HAP-1 (cell line): ENCODE measurements at regions not wholly inside any gene's neighbourhood (a gene's known extent, or its start where the extent isn't known, plus 50 kb on each side); places are given as distances from the start of the nearest gene placed in this dataset.

Source experiments
- DNase-seq, 2 experiments: peaks; one replicate each; pipeline ENCODE4 v3.0.0-alpha.2; 2016 to 2020; ENCODE audit warnings: low spot score in 2 of 2
- H3K27me3 ChIP-seq: fragments of 250-450 bp; sonication (Bioruptor Pico); 2 replicates; pipeline ENCODE4 v1.5.1; 2020; ENCODE audit warnings: low read depth, mild to moderate bottlenecking, moderate library complexity
- H3K36me3 ChIP-seq: fragments of 250-450 bp; sonication (Bioruptor Pico); replicated peaks from 2 replicates; pipeline ENCODE4 v1.5.1; 2020; ENCODE audit warnings: mild to moderate bottlenecking
- H3K4me1 ChIP-seq: fragments of 250-450 bp; sonication (Bioruptor Pico); 2 replicates; pipeline ENCODE4 v1.5.1; 2020; ENCODE audit warnings: mild to moderate bottlenecking
- H3K4me3 ChIP-seq: fragments of 250-450 bp; sonication (Bioruptor Pico); 2 replicates; pipeline ENCODE4 v1.5.1; 2020; ENCODE audit warnings: mild to moderate bottlenecking, moderate library complexity
- H3K9me3 ChIP-seq: fragments of 250-450 bp; sonication (Bioruptor Pico); 2 replicates; pipeline ENCODE4 v1.5.1; 2020; ENCODE audit warnings: mild to moderate bottlenecking, moderate library complexity
- in situ Hi-C: fragments of 300-500 bp; cut with MboI; formaldehyde crosslinking; loops from 3 replicates; pipeline ENCODE4 v1.14.3; 2020; ENCODE audit warnings: low sequenced_read_pairs, inconsistent platforms, mixed read lengths

- in situ Hi-C loops: no loop called here
- no peaks in the 10 kb centered on the region for H3K4me1 ChIP-seq
- no peaks in the 10 kb centered on the region for H3K36me3 ChIP-seq
- no peaks in the 10 kb centered on the region for H3K9me3 ChIP-seq
- H3K4me3 ChIP-seq: no peak overlapping the region
- no peak for DNase-seq
- H3K27me3 ChIP-seq: no peaks in the 10 kb centered on the region
Measured at GRCh38 chr2:237180187-237180586, 94.5 kb downstream of the COPS8 start.

GRCh38 chr2:237180987-237181386, 95.3 kb downstream of the COPS8 start:
- Histone ChIP-seq H3K27me3 (no peaks in the 10 kb centered on the region), H3K36me3 (no peaks in the 10 kb centered on the region), H3K9me3 (no peaks in the 10 kb centered on the region), H3K4me3 (no peak overlapping the region), H3K4me1 (no peaks in the 10 kb centered on the region)
- in situ Hi-C loops: no loop called here
- DNase-seq: no peak

- no peaks in the 10 kb centered on the region for H3K9me3 ChIP-seq
- in situ Hi-C loops: no loop called here
- H3K36me3 ChIP-seq: no peaks in the 10 kb centered on the region
- H3K4me1 ChIP-seq: no peaks in the 10 kb centered on the region
- no peak for DNase-seq
- no peak overlapping the region for H3K4me3 ChIP-seq
- no peaks in the 10 kb centered on the region for H3K27me3 ChIP-seq
Measured at GRCh38 chr2:237181844-237182243, 96.2 kb downstream of the COPS8 start.

GRCh38 chr2:237182422-237183123, 96.9 kb downstream of the COPS8 start:
- H3K27me3 ChIP-seq: no peaks in the 10 kb centered on the region
- H3K36me3 ChIP-seq: no peaks in the 10 kb centered on the region
- in situ Hi-C loops: no loop called here
- no peak overlapping the region for H3K4me3 ChIP-seq
- no peaks in the 10 kb centered on the region for H3K4me1 ChIP-seq
- DNase-seq: no peak
- H3K9me3 ChIP-seq: no peaks in the 10 kb centered on the region

GRCh38 chr2:237184192-237184918, 98.7 kb downstream of the COPS8 start:
- Histone ChIP-seq H3K9me3 (no peaks in the 10 kb centered on the region), H3K36me3 (no peaks in the 10 kb centered on the region), H3K4me3 (no peak overlapping the region), H3K4me1 (no peaks in the 10 kb centered on the region), H3K27me3 (no peaks in the 10 kb centered on the region)
- DNase-seq: no peak
- in situ Hi-C loops: no loop called here

GRCh38 chr2:237184919-237185552, 99.3 kb downstream of the COPS8 start:
- no peaks in the 10 kb centered on the region for H3K36me3 ChIP-seq
- DNase-seq: no peak
- H3K27me3 ChIP-seq: no peaks in the 10 kb centered on the region
- H3K4me1 ChIP-seq: no peaks in the 10 kb centered on the region
- in situ Hi-C loops: no loop called here
- no peaks in the 10 kb centered on the region for H3K9me3 ChIP-seq
- H3K4me3 ChIP-seq: no peak overlapping the region

GRCh38 chr2:237185553-237185925, 99.8 kb downstream of the COPS8 start:
- Histone ChIP-seq H3K27me3 (no peaks in the 10 kb centered on the region), H3K4me1 (no peaks in the 10 kb centered on the region), H3K36me3 (no peaks in the 10 kb centered on the region), H3K4me3 (no peak overlapping the region), H3K9me3 (no peaks in the 10 kb centered on the region)
- no peak for DNase-seq
- in situ Hi-C loops: no loop called here

GRCh38 chr2:237189799-237190198, 104.1 kb downstream of the COPS8 start:
- DNase-seq: no peak
- H3K4me1 ChIP-seq: no peaks in the 10 kb centered on the region
- in situ Hi-C loops: no loop called here
- H3K9me3 ChIP-seq: no peaks in the 10 kb centered on the region
- no peak overlapping the region for H3K4me3 ChIP-seq
- H3K36me3 ChIP-seq: no peaks in the 10 kb centered on the region
- no peaks in the 10 kb centered on the region for H3K27me3 ChIP-seq

GRCh38 chr2:237190966-237191713, 105.5 kb downstream of the COPS8 start:
- in situ Hi-C loops: no loop called here
- H3K9me3 ChIP-seq: no peaks in the 10 kb centered on the region
- no peaks in the 10 kb centered on the region for H3K4me1 ChIP-seq
- H3K36me3 ChIP-seq: no peaks in the 10 kb centered on the region
- no peak overlapping the region for H3K4me3 ChIP-seq
- no peak for DNase-seq
- H3K27me3 ChIP-seq: no peaks in the 10 kb centered on the region

GRCh38 chr2:237191714-237192081, 106.0 kb downstream of the COPS8 start:
- Histone ChIP-seq H3K27me3 (no peaks in the 10 kb centered on the region), H3K36me3 (no peaks in the 10 kb centered on the region), H3K9me3 (no peaks in the 10 kb centered on the region), H3K4me1 (no peaks in the 10 kb centered on the region), H3K4me3 (no peak overlapping the region)
- in situ Hi-C loops: no loop called here
- DNase-seq: no peak

GRCh38 chr2:237192881-237193280, 107.2 kb downstream of the COPS8 start:
- no peak for DNase-seq
- H3K36me3 ChIP-seq: no peaks in the 10 kb centered on the region
- no peaks in the 10 kb centered on the region for H3K9me3 ChIP-seq
- no peaks in the 10 kb centered on the region for H3K4me1 ChIP-seq
- in situ Hi-C loops: no loop called here
- H3K4me3 ChIP-seq: no peak overlapping the region
- no peaks in the 10 kb centered on the region for H3K27me3 ChIP-seq

- DNase-seq: no peak
- Histone ChIP-seq H3K4me1 (no peaks in the 10 kb centered on the region), H3K27me3 (no peaks in the 10 kb centered on the region), H3K36me3 (no peaks in the 10 kb centered on the region), H3K4me3 (no peak overlapping the region), H3K9me3 (no peaks in the 10 kb centered on the region)
- in situ Hi-C loops: no loop called here
Measured at GRCh38 chr2:237193436-237193835, 107.7 kb downstream of the COPS8 start.

GRCh38 chr2:237194081-237194480, 108.4 kb downstream of the COPS8 start:
- no peak for DNase-seq
- H3K27me3 ChIP-seq: no peaks in the 10 kb centered on the region
- no peak overlapping the region for H3K4me3 ChIP-seq
- H3K36me3 ChIP-seq: no peaks in the 10 kb centered on the region
- in situ Hi-C loops: no loop called here
- no peaks in the 10 kb centered on the region for H3K9me3 ChIP-seq
- H3K4me1 ChIP-seq: no peaks in the 10 kb centered on the region; the same call in 1 of the 2 replicates

GRCh38 chr2:237194906-237195305, 109.2 kb downstream of the COPS8 start:
- Histone ChIP-seq H3K36me3 (no peaks in the 10 kb centered on the region), H3K9me3 (no peaks in the 10 kb centered on the region), H3K4me3 (no peak overlapping the region), H3K27me3 (no peaks in the 10 kb centered on the region), H3K4me1 (no peaks in the 10 kb centered on the region; the same call in 1 of the 2 replicates)
- in situ Hi-C loops: no loop called here
- no peak for DNase-seq
